EL (cell line): ENCODE measurements at regions not wholly inside any gene's neighbourhood (a gene's known extent, or its start where the extent isn't known, plus 50 kb on each side); places are given as distances from the start of the nearest gene placed in this dataset.

Experiments used
- DNase-seq: peaks from one replicate; pipeline ENCODE4 v3.0.0-alpha.2; 2016

- no peak for DNase-seq
These were observed 178.8 kb downstream of the IBTK start for GRCh38 chr6:82068721-82069120.

- DNase-seq = no peak
These were observed 180.5 kb downstream of the IBTK start for GRCh38 chr6:82066991-82067411.

- DNase-seq = no peak
These were observed 181.3 kb downstream of the IBTK start for GRCh38 chr6:82066196-82066595.

GRCh38 chr6:82063574-82063973 lies 184.0 kb downstream of the IBTK start:
- no peak for DNase-seq

GRCh38 chr6:82062219-82062618 lies 185.3 kb downstream of the IBTK start:
- DNase-seq = no peak

- peak; percentile 62 for DNase-seq
These were observed 189.5 kb downstream of the IBTK start for GRCh38 chr6:82057846-82058554.

GRCh38 chr6:82056567-82056966 lies 191.0 kb downstream of the IBTK start:
- no peak for DNase-seq

- DNase-seq = peak; percentile 85
These were observed 201.4 kb downstream of the IBTK start for GRCh38 chr6:82045965-82046756.

- DNase-seq = peak; percentile 73
These were observed 206.9 kb downstream of the IBTK start for GRCh38 chr6:82040405-82041221.

- DNase-seq = no peak
These were observed 208.9 kb downstream of the IBTK start for GRCh38 chr6:82038631-82039030.

- DNase-seq = no peak
These were observed 212.0 kb downstream of the IBTK start for GRCh38 chr6:82035526-82035925.

- DNase-seq = no peak
These were observed 213.8 kb downstream of the IBTK start for GRCh38 chr6:82033631-82034211.

- no peak for DNase-seq
These were observed 215.1 kb downstream of the IBTK start for GRCh38 chr6:82032444-82032843.

GRCh38 chr6:82030761-82031503 lies 216.6 kb downstream of the IBTK start:
- DNase-seq = no peak

GRCh38 chr6:82030301-82030700 lies 217.2 kb downstream of the IBTK start:
- no peak for DNase-seq

GRCh38 chr6:82025271-82025670 lies 222.3 kb downstream of the IBTK start:
- no peak for DNase-seq

GRCh38 chr6:82022614-82023129 lies 224.9 kb downstream of the IBTK start:
- peak; percentile 89 for DNase-seq

GRCh38 chr6:82017773-82018172 lies 229.8 kb downstream of the IBTK start:
- no peak for DNase-seq

- DNase-seq = peak; percentile 86
These were observed 230.3 kb downstream of the IBTK start for GRCh38 chr6:82017288-82017687.

GRCh38 chr6:82015526-82015925 lies 232.0 kb downstream of the IBTK start:
- no peak for DNase-seq

GRCh38 chr6:82015043-82015442 lies 232.5 kb downstream of the IBTK start:
- DNase-seq = peak; percentile 44
